Liver (tissue), 8 donors: ENCODE measurements at regions not wholly inside any gene's neighbourhood (a gene's known extent, or its start where the extent isn't known, plus 50 kb on each side); places are given as distances from the start of the nearest gene placed in this dataset.

Source experiments
- DNase-seq: peaks from one replicate; pipeline ENCODE4 v3.0.0-alpha.2; 2017; ENCODE audit warnings: low spot score
- H3K27ac ChIP-seq, 2 donors: one replicate each; pipeline ENCODE4 v1.7.0; 2013; ENCODE audit warnings: inconsistent platforms in 2 of 2, low read length in 2 of 2, control low read depth in 1 of 2, low read depth in 1 of 2, mild to moderate bottlenecking in 1 of 2
- H3K27me3 ChIP-seq, 4 donors: one replicate each; pipeline versions ENCODE4 v1.6.1 to v1.7.0; 2013; ENCODE audit warnings: low read length in 3 of 4, inconsistent platforms in 1 of 4, mild to moderate bottlenecking in 1 of 4, moderate library complexity in 1 of 4; ENCODE audit not compliant: control insufficient read depth in 4 of 4, insufficient read depth in 4 of 4
- H3K36me3 ChIP-seq, 4 donors: one replicate each; pipeline versions ENCODE4 v1.6.1 to v1.7.0; 2013; ENCODE audit warnings: low read length in 3 of 4, mild to moderate bottlenecking in 3 of 4, low read depth in 1 of 4, moderate library complexity in 1 of 4; ENCODE audit not compliant: control insufficient read depth in 4 of 4, insufficient read depth in 3 of 4
- H3K4me1 ChIP-seq, 4 donors: one replicate each; pipeline versions ENCODE4 v1.6.1 to v1.7.0; 2013; ENCODE audit warnings: low read length in 3 of 4, mild to moderate bottlenecking in 3 of 4, moderate library complexity in 1 of 4; ENCODE audit not compliant: control insufficient read depth in 4 of 4, insufficient read depth in 4 of 4
- H3K4me3 ChIP-seq, 3 donors: one replicate each; pipeline versions ENCODE4 v1.6.1 to v1.7.0; 2013; ENCODE audit warnings: low read length in 3 of 3, control low read depth in 1 of 3, low read depth in 1 of 3, mild to moderate bottlenecking in 1 of 3
- H3K9ac ChIP-seq, 2 donors: one replicate each; pipeline ENCODE4 v1.7.0; 2013; ENCODE audit warnings: low read length in 2 of 2, mild to moderate bottlenecking in 2 of 2, moderate library complexity in 2 of 2, control low read depth in 1 of 2, low read depth in 1 of 2
- H3K9me3 ChIP-seq, 4 donors: one replicate each; pipeline versions ENCODE4 v1.6.1 to v1.7.0; 2013; ENCODE audit warnings: low read length in 3 of 4; ENCODE audit not compliant: control insufficient read depth in 4 of 4
- ATF3 ChIP-seq: IDR thresholded peaks from 2 replicates; pipeline ENCODE4 v1.6.1; 2016; ENCODE audit warnings: antibody characterized with exemption
- CTCF ChIP-seq: fragments of 150-350 bp; IDR thresholded peaks from 2 replicates; pipeline ENCODE4 v1.5.1; 2017; ENCODE audit warnings: improper control_type of control experiment, low read depth, low read length; ENCODE audit not compliant: missing input control
- EGR1 ChIP-seq, 2 donors: IDR thresholded peaks; 2 replicates each; pipeline ENCODE4 v1.6.1; 2016 to 2018; ENCODE audit warnings: antibody characterized with exemption in 2 of 2, low read depth in 2 of 2
- FOXA1 ChIP-seq: IDR thresholded peaks from 2 replicates; pipeline ENCODE4 v1.6.1; 2016; ENCODE audit warnings: antibody characterized with exemption
- GABPA ChIP-seq, 2 donors: IDR thresholded peaks in 1 of 2; conservative IDR thresholded peaks in 1 of 2; 2 replicates each; pipeline ENCODE4 v1.6.1; 2016; ENCODE audit warnings: antibody characterized with exemption in 2 of 2, mild to moderate bottlenecking in 1 of 2, moderate library complexity in 1 of 2
- HNF4G ChIP-seq: IDR thresholded peaks from 2 replicates; pipeline ENCODE4 v1.6.1; 2016; ENCODE audit warnings: antibody characterized with exemption
- JUND ChIP-seq, 2 donors: IDR thresholded peaks; 2 replicates each; pipeline ENCODE4 v1.6.1; 2016; ENCODE audit warnings: antibody characterized with exemption in 2 of 2
- MAX ChIP-seq: IDR thresholded peaks from 2 replicates; pipeline ENCODE4 v1.6.1; 2016; ENCODE audit warnings: antibody characterized with exemption
- NR2F2 ChIP-seq: IDR thresholded peaks from 2 replicates; pipeline ENCODE4 v1.6.1; 2016; ENCODE audit warnings: antibody characterized with exemption
- RAD21 ChIP-seq, 2 donors: IDR thresholded peaks; 2 replicates each; pipeline ENCODE4 v1.6.1; 2016; ENCODE audit warnings: antibody characterized with exemption in 2 of 2, mild to moderate bottlenecking in 2 of 2
- REST ChIP-seq: IDR thresholded peaks from 2 replicates; pipeline ENCODE4 v1.6.1; 2016; ENCODE audit warnings: antibody characterized with exemption, mild to moderate bottlenecking
- RXRA ChIP-seq, 2 donors: IDR thresholded peaks; 2 replicates each; pipeline ENCODE4 v1.6.1; 2017 to 2018; ENCODE audit warnings: antibody characterized with exemption in 2 of 2, mild to moderate bottlenecking in 1 of 2
- SP1 ChIP-seq: IDR thresholded peaks from 2 replicates; pipeline ENCODE4 v1.6.1; 2018; ENCODE audit warnings: antibody characterized with exemption, mild to moderate bottlenecking
- TAF1 ChIP-seq: conservative IDR thresholded peaks from 2 replicates; pipeline ENCODE4 v1.6.1; 2016; ENCODE audit warnings: antibody characterized with exemption, mild to moderate bottlenecking
- YY1 ChIP-seq: IDR thresholded peaks from 2 replicates; pipeline ENCODE4 v1.6.1; 2016; ENCODE audit warnings: antibody characterized with exemption, mild to moderate bottlenecking
- ZBTB33 ChIP-seq: IDR thresholded peaks from 2 replicates; pipeline ENCODE4 v1.6.1; 2016; ENCODE audit warnings: antibody characterized with exemption
- WGBS: extraction: QIAGEN DNeasy Blood & Tissue Kit; methylation state at CpG from one replicate; pipeline ENCODE4 v1.1.7; 2013; 5-methylcytosine and 5-hydroxymethylcytosine counted together
- donor health status: healthy.
- donor health status: healthy.
- donor health status: healthy.
- donor health status: healthy.
- donor health status: healthy.

- WGBS = 92% methylated on average over 7 of the region's 7 CpGs
- H3K4me3 ChIP-seq = no peak overlapping the region
- no peaks in the 10 kb centered on the region for H3K36me3 ChIP-seq
- peaks cover 4 to 14% (median 8%) of the 10 kb centered on the region in 4 donors for H3K4me1 ChIP-seq
- peaks cover 0 to 5% (median 2%) of the 10 kb centered on the region in 4 donors for H3K9me3 ChIP-seq
- H3K9ac ChIP-seq = no peak overlapping the region
- H3K27ac ChIP-seq = no peak overlapping the region
- H3K27me3 ChIP-seq = no peaks in the 10 kb centered on the region
- DNase-seq = no peak
- TF ChIP-seq RAD21 (IDR thresholded peaks at IDR 0.05) = no peak
- TF ChIP-seq GABPA (IDR thresholded peaks at IDR 0.05 in 1 of 2, conservative IDR thresholded peaks at IDR 0.05 in 1 of 2) = no peak
- TF ChIP-seq ATF3 = no peak
- no peak for TF ChIP-seq EGR1 (IDR thresholded peaks at IDR 0.05; ENCODE audit: low read depth in 2 of 2)
- no peak for TF ChIP-seq RXRA (IDR thresholded peaks at IDR 0.05)
- no peak for TF ChIP-seq TAF1
- no peak for TF ChIP-seq JUND (IDR thresholded peaks at IDR 0.05)
- no peak for TF ChIP-seq CTCF
- no peak for TF ChIP-seq MAX
- TF ChIP-seq NR2F2 = no peak
- TF ChIP-seq SP1 = no peak
- TF ChIP-seq YY1 = no peak
Observed at GRCh38 chr11:76279646-76280045, 73.3 kb upstream of the WNT11 start.

- Histone ChIP-seq H3K9ac (no peak overlapping the region), H3K36me3 (no peaks in the 10 kb centered on the region), H3K4me1 (peaks cover 4 to 14% (median 8%) of the 10 kb centered on the region in 4 donors), H3K27ac (no peak overlapping the region), H3K4me3 (no peak overlapping the region), H3K9me3 (peaks cover under 1 to 10% (median 7%) of the 10 kb centered on the region in 4 donors), H3K27me3 (no peaks in the 10 kb centered on the region)
- no peak for DNase-seq
- WGBS = 97% methylated on average over 6 of the region's 6 CpGs
- TF ChIP-seq HNF4G (no peak), TAF1 (no peak), ATF3 (no peak), RAD21 (IDR thresholded peaks at IDR 0.05) (no peak), ZBTB33 (no peak), REST (no peak), SP1 (no peak), EGR1 (IDR thresholded peaks at IDR 0.05; ENCODE audit: low read depth in 2 of 2) (no peak), FOXA1 (no peak), GABPA (IDR thresholded peaks at IDR 0.05 in 1 of 2, conservative IDR thresholded peaks at IDR 0.05 in 1 of 2) (no peak)
Observed at GRCh38 chr11:76279038-76279437, 72.7 kb upstream of the WNT11 start.
